ENCODE measurements at regions not wholly inside any gene's neighbourhood (a gene's known extent, or its start where the extent isn't known, plus 50 kb on each side); places are given as distances from the start of the nearest gene placed in this dataset.
"Not testable (repeated sequence)": the region's sequence is repeated elsewhere in the genome, so short reads cannot be mapped to it uniquely, and the experiment has no call there.

DNA sequence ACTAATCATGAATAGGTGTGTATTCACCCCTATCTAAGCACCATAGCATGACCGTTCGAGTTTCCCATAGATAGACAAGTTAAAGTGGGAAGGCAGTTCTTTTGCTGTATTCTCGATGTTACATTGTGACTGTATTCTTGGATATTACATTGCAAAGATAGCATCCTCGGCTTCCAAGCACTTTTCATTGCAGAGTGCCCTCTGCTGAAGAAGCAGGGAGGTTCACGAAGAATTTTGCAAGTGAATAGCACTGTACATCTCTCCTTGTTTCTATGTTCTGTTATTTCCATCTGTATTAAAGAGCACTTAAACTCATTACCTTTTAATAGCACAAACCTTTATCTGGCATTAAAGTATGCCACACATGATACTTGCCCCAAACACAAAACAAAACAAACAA is 426.7 kb upstream of the ARX start:
- DNase-seq (ENCODE audit: extremely low spot score) = no peak
- no peaks in the 10 kb centered on the region for H3K9me3 ChIP-seq
- no peak overlapping the region for H3K4me3 ChIP-seq
- TF ChIP-seq POLR2A (IDR thresholded peaks at IDR 0.05; ENCODE audit: low read depth) (no peak), EP300 (IDR thresholded peaks at IDR 0.05) (no peak), POLR2AphosphoS5 (IDR thresholded peaks at IDR 0.05) (no peak)
- TF ChIP-seq, protein P1, sequence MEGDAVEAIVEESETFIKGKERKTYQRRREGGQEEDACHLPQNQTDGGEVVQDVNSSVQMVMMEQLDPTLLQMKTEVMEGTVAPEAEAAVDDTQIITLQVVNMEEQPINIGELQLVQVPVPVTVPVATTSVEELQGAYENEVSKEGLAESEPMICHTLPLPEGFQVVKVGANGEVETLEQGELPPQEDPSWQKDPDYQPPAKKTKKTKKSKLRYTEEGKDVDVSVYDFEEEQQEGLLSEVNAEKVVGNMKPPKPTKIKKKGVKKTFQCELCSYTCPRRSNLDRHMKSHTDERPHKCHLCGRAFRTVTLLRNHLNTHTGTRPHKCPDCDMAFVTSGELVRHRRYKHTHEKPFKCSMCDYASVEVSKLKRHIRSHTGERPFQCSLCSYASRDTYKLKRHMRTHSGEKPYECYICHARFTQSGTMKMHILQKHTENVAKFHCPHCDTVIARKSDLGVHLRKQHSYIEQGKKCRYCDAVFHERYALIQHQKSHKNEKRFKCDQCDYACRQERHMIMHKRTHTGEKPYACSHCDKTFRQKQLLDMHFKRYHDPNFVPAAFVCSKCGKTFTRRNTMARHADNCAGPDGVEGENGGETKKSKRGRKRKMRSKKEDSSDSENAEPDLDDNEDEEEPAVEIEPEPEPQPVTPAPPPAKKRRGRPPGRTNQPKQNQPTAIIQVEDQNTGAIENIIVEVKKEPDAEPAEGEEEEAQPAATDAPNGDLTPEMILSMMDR (IDR thresholded peaks at IDR 0.05) = no peak
- H3K27me3 ChIP-seq = peaks cover 0 to 5% (median 0%) of the 10 kb centered on the region in 4 donors
- intact Hi-C loops (cut with DNase I) = no loop called here
- 45% methylated on average over 5 of the region's 5 CpGs for WGBS
- no peaks in the 10 kb centered on the region for H3K4me1 ChIP-seq
- no peak overlapping the region for H3K27ac ChIP-seq (replicated peaks in 1 of 4)
- H3K36me3 ChIP-seq = no peaks in the 10 kb centered on the region

DNA sequence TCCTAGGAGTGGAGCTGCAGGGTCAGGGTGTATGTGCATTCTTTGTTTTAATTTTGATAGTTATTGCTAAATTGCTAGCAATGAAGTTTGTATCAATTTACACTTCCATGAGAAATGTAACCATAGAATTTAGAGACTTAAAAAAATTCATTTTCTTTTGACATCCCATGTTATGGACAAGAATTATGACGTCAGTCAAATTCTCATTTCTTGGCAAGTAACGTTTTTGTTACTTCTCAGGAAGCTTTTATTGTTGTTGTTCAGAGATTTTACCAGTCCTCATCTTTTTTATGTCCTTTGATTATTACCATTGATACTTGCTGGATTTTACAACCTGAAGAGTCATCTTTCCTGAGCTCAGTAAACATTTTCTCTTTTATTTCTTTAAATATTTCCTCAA is 417.5 kb upstream of the ARX start:
- Histone ChIP-seq H3K27me3 (no peaks in the 10 kb centered on the region), H3K4me3 (no peak overlapping the region), H3K36me3 (no peaks in the 10 kb centered on the region), H3K4me1 (no peaks in the 10 kb centered on the region), H3K9me3 (no peaks in the 10 kb centered on the region), H3K27ac (replicated peaks in 1 of 4) (no peak overlapping the region)
- no peak for DNase-seq (ENCODE audit: extremely low spot score)
- intact Hi-C loops (cut with DNase I) = no loop called here
- WGBS = 41% methylated on average over 2 of the region's 2 CpGs
- no peak for TF ChIP-seq POLR2A (IDR thresholded peaks at IDR 0.05; ENCODE audit: low read depth)
- no peak for TF ChIP-seq EP300 (IDR thresholded peaks at IDR 0.05)
- no peak for TF ChIP-seq POLR2AphosphoS5 (IDR thresholded peaks at IDR 0.05)
- TF ChIP-seq, protein P1 (IDR thresholded peaks at IDR 0.05) = no peak

DNA sequence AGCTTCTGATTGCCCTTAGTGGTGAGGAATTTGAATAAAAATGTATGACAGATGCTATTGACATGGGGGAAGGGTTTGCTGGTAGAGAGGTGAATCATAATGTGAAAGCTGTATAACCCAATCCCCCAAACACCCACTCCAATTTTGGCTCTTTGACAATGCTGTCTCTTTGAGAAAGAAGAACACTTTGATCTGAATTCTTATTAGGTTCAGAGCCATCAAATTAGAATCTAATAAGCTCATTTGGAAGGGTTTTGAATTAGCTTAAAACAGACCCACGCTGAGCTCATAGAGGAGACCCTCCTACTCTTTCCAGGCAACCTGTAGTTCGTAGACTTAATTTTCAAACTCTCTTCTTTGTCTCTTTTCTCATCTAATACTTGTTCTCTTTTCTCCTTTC is 416.6 kb upstream of the ARX start:
- WGBS = 31% methylated on average over 2 of the region's 2 CpGs
- no peak for DNase-seq (ENCODE audit: extremely low spot score)
- intact Hi-C loops (cut with DNase I) = no loop called here
- Histone ChIP-seq H3K27ac (replicated peaks in 1 of 4) (no peak overlapping the region), H3K9me3 (no peaks in the 10 kb centered on the region), H3K4me3 (no peak overlapping the region), H3K27me3 (no peaks in the 10 kb centered on the region), H3K4me1 (no peaks in the 10 kb centered on the region), H3K36me3 (no peaks in the 10 kb centered on the region)
- TF ChIP-seq, protein P1 (IDR thresholded peaks at IDR 0.05) = no peak
- TF ChIP-seq POLR2AphosphoS5 (IDR thresholded peaks at IDR 0.05) (no peak), POLR2A (IDR thresholded peaks at IDR 0.05; ENCODE audit: low read depth) (no peak), EP300 (IDR thresholded peaks at IDR 0.05) (no peak)

DNA sequence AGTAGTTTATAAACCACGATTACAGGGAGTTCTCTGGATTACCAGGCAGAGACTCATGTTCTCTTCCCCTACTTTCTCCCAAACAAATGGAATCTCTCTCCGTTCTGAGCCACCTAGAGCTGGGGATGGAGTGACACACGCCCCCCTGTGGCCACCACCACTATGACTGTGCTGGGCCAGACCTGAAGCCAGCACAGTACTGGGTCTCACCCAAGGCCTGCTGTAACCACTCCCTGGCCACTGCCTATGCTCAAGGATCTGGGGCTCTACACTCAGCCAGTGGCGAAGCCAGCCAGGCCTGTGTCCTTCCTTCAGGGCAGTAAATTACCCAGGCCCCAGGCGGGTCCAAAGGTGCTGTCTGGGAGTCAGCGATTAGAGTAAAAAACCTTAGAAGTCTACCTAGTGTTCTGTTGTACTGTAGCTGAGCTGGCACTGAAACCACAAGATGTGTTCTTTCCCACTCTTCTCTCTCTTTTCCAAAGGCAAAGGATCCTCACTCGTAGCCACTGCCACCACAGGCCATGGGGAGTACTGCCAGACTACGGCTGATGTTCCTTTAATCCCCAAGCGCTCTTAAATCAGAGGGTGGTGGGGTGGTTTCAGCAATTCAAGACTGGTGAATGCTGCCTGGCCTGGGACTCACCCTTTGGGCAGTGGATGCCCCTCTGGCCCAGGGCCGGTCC is 412.2 kb upstream of the ARX start:
- intact Hi-C loops (cut with DNase I) = no loop called here
- WGBS = 53% methylated on average over 9 of the region's 10 CpGs

DNA sequence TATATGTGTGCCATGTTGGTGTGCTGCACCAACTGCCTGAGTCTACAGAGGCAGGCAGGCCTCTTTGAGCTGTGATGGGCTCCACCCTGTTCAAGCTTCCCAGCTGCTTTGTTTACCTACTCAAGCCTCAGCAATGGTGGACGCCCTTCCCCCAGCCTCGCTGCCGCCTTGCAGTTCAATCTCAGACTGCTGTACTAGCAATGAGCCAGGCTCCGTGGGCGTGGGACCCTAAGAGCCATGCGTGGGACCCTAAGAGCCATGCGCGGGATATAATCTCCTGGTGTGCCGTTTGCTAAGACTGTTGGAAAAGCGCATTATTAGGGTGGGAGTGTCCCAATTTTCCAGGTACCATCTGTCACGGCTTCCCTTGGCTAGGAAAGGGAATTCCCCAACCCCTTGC is 388.4 kb upstream of the ARX start:
- 94% methylated on average over 11 of the region's 11 CpGs for WGBS
- H3K27ac ChIP-seq (replicated peaks in 1 of 4); DNase-seq (ENCODE audit: extremely low spot score); intact Hi-C loops (cut with DNase I); H3K27me3 ChIP-seq; H3K36me3 ChIP-seq; H3K4me1 ChIP-seq; H3K9me3 ChIP-seq; H3K4me3 ChIP-seq: not testable (repeated sequence)

More for the DNA sequence above, 412.2 kb upstream of the ARX start:
- Histone ChIP-seq H3K27me3 (no peaks in the 10 kb centered on the region), H3K36me3 (no peaks in the 10 kb centered on the region), H3K4me3 (no peak overlapping the region), H3K9me3 (no peaks in the 10 kb centered on the region), H3K27ac (replicated peaks in 1 of 4) (no peak overlapping the region), H3K4me1 (no peaks in the 10 kb centered on the region)
- no peak for DNase-seq (ENCODE audit: extremely low spot score)
- TF ChIP-seq, protein P1 (IDR thresholded peaks at IDR 0.05) = no peak
- no peak for TF ChIP-seq POLR2AphosphoS5 (IDR thresholded peaks at IDR 0.05)
- no peak for TF ChIP-seq EP300 (IDR thresholded peaks at IDR 0.05)
- TF ChIP-seq POLR2A (IDR thresholded peaks at IDR 0.05; ENCODE audit: low read depth) = no peak

Measured in esophagus muscularis mucosa (tissue), 4 donors.